LoVo (cell line): ENCODE measurements at regions not wholly inside any gene's neighbourhood (a gene's known extent, or its start where the extent isn't known, plus 50 kb on each side); places are given as distances from the start of the nearest gene placed in this dataset.
"Not testable (repeated sequence)": the region's sequence is repeated elsewhere in the genome, so short reads cannot be mapped to it uniquely, and the experiment has no call there.

Experiments used
- DNase-seq: peaks from one replicate; pipeline ENCODE4 v3.0.0-alpha.2; 2016; ENCODE audit warnings: low spot score

- peak; percentile 25 for DNase-seq
Measured at GRCh38 chrX:65451663-65452062, 82.9 kb downstream of the LAS1L start.

GRCh38 chrX:65420154-65420553 lies 114.4 kb downstream of the LAS1L start:
- DNase-seq: no peak

GRCh38 chrX:65407662-65408061 lies 126.9 kb downstream of the LAS1L start:
- DNase-seq: not testable (repeated sequence)

GRCh38 chrX:65407157-65407626 lies 127.4 kb downstream of the LAS1L start:
- DNase-seq: no peak

DNA sequence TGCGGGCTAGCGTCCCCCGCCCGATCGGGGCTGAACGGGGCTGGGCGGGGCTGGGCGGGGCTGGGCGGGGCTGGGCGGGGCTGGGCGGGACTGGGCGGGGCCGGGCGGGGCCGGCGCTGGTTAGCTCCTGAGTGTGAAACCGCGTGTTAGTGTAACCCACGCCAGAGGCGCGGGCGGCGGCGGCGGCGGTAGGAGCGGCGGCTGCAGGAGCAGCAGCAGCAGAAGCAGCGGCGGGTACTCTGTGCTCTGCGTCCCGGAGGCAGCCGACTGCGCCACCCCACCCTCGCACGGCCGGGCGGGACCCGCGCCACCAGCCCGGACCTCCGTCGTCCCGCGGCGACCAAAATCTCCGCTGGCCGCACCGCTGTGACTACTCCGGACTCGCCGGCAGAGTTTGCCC lies 128.1 kb downstream of the LAS1L start:
- DNase-seq: no peak

DNA sequence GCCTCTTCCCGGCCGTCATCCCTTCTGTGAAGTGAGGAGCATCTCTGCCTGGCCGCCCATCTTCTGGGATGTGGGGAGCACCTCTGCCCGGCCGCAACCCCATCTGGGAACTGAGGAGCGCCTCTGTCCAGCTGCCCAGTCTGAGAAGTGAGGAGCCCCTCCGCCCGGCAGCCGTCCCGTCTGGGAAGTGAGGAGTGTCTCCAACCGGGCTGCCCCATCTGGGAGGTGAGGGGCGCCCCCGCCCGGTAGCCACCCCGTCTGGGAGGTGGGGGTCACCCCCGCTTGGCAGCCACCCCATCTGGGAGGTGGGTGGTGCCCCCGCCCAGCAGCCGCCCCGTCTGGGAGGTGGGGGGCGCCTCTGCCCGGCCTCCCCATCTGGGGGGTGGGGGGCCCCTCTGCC lies 142.3 kb downstream of the LAS1L start:
- DNase-seq: no peak

GRCh38 chrX:65389120-65389519 lies 145.5 kb downstream of the LAS1L start:
- not testable (repeated sequence) for DNase-seq
